H1 (cell line): ENCODE measurements at regions not wholly inside any gene's neighbourhood (a gene's known extent, or its start where the extent isn't known, plus 50 kb on each side); places are given as distances from the start of the nearest gene placed in this dataset.
"Not testable (repeated sequence)": the region's sequence is repeated elsewhere in the genome, so short reads cannot be mapped to it uniquely, and the experiment has no call there.

Experiments used
- CTCF ChIP-seq, 3 experiments: IDR thresholded peaks; 1 replicate in 2 of 3; 2 replicates in 1 of 3; pipeline versions ENCODE4 v1.5.1 to v1.6.1; 2011; ENCODE audit warnings: low read length in 3 of 3, mild to moderate bottlenecking in 3 of 3, inconsistent platforms in 2 of 3, low read depth in 1 of 3, moderate library complexity in 1 of 3; ENCODE audit not compliant: insufficient read depth in 1 of 3; ENCODE audit errors: control extremely low read depth in 1 of 3
- EP300 ChIP-seq, 2 experiments: IDR thresholded peaks; 1 replicate in 1 of 2; 2 replicates in 1 of 2; pipeline ENCODE4 v1.6.1; 2011 to 2012; ENCODE audit warnings: low read depth in 2 of 2, low read length in 2 of 2, mild to moderate bottlenecking in 2 of 2, borderline replicate concordance in 1 of 2, inconsistent platforms in 1 of 2, moderate library complexity in 1 of 2
- KDM1A ChIP-seq: fragments of 200-600, 300-600 bp; sonication (generic); IDR thresholded peaks from 2 replicates; pipeline ENCODE4 v1.7.1; 2016; ENCODE audit warnings: mild to moderate bottlenecking, low read length, borderline replicate concordance
- POLR2A ChIP-seq, 2 experiments: IDR thresholded peaks; 1 replicate in 1 of 2; 2 replicates in 1 of 2; pipeline ENCODE4 v1.6.1; 2011; ENCODE audit warnings: low read depth in 2 of 2, low read length in 2 of 2, mild to moderate bottlenecking in 2 of 2; ENCODE audit errors: control extremely low read depth in 1 of 2
- SP1 ChIP-seq: IDR thresholded peaks from 2 replicates; pipeline ENCODE4 v1.6.1; 2011; ENCODE audit warnings: low read depth, low read length
- SUZ12 ChIP-seq: fragments of 200-600 bp; sonication (generic); IDR thresholded peaks from 2 replicates; pipeline ENCODE4 v1.6.1; 2012; ENCODE audit warnings: mild to moderate bottlenecking, inconsistent platforms, low read length, moderate library complexity, mixed read lengths
- YY1 ChIP-seq: IDR thresholded peaks from 2 replicates; pipeline ENCODE4 v1.6.1; 2011; ENCODE audit warnings: low read depth, mild to moderate bottlenecking, low read length

- not testable (repeated sequence) for TF ChIP-seq YY1; EP300 (IDR thresholded peaks at IDR 0.05; ENCODE audit: borderline replicate concordance in 1 of 2, low read depth in 2 of 2, low read length in 2 of 2); SP1; CTCF (IDR thresholded peaks at IDR 0.05; ENCODE audit: control extremely low read depth in 1 of 3, insufficient read depth in 1 of 3, low read depth in 1 of 3, low read length in 3 of 3); POLR2A (IDR thresholded peaks at IDR 0.05; ENCODE audit: control extremely low read depth in 1 of 2, low read depth in 2 of 2, low read length in 2 of 2); SUZ12; KDM1A
Measured at GRCh38 chr1:181248361-181248760, 159.9 kb downstream of the IER5 start.
